Mesenchymal stem cell (in vitro differentiated cells and primary cell): ENCODE measurements at regions not wholly inside any gene's neighbourhood (a gene's known extent, or its start where the extent isn't known, plus 50 kb on each side); places are given as distances from the start of the nearest gene placed in this dataset.

Source experiments
- DNase-seq: peaks from one replicate; pipeline ENCODE4 v3.0.0-alpha.2; 2013
- H2AFZ ChIP-seq: one replicate; pipeline ENCODE4 v1.6.1; 2013; ENCODE audit warnings: low read depth, mild to moderate bottlenecking, control low read depth, inconsistent platforms, low read length, moderate library complexity
- H2AK5ac ChIP-seq: 2 replicates; pipeline ENCODE4 v1.6.1; 2013; ENCODE audit warnings: low read length, moderate library complexity, mild to moderate bottlenecking, inconsistent platforms; ENCODE audit not compliant: severe bottlenecking
- H2BK120ac ChIP-seq: one replicate; pipeline ENCODE4 v1.6.1; 2013; ENCODE audit warnings: low read depth, mild to moderate bottlenecking, inconsistent platforms, low read length, moderate library complexity
- H2BK12ac ChIP-seq, 2 experiments: one replicate each; pipeline ENCODE4 v1.6.1; 2013; ENCODE audit warnings: inconsistent platforms in 2 of 2, low read length in 2 of 2, mild to moderate bottlenecking in 2 of 2, moderate library complexity in 2 of 2, control low read depth in 1 of 2
- H2BK15ac ChIP-seq: one replicate; pipeline ENCODE4 v1.6.1; 2013; ENCODE audit warnings: mild to moderate bottlenecking, low read depth, inconsistent platforms; ENCODE audit not compliant: poor library complexity, severe bottlenecking
- H2BK5ac ChIP-seq: 2 replicates; pipeline ENCODE4 v1.6.1; 2013; ENCODE audit warnings: low read depth, mild to moderate bottlenecking, low read length, control low read depth, inconsistent platforms; ENCODE audit not compliant: poor library complexity, severe bottlenecking
- H3K14ac ChIP-seq, 2 experiments: one replicate each; pipeline ENCODE4 v1.6.1; 2013; ENCODE audit warnings: inconsistent platforms in 2 of 2, low read length in 2 of 2, control low read depth in 1 of 2, mild to moderate bottlenecking in 1 of 2, moderate library complexity in 1 of 2
- H3K18ac ChIP-seq, 2 experiments: one replicate each; pipeline ENCODE4 v1.6.1; 2013; ENCODE audit warnings: inconsistent platforms in 2 of 2, low read length in 2 of 2, control low read depth in 1 of 2, low read depth in 1 of 2, mild to moderate bottlenecking in 1 of 2
- H3K23ac ChIP-seq, 2 experiments: one replicate each; pipeline ENCODE4 v1.6.1; 2013; ENCODE audit warnings: inconsistent platforms in 2 of 2, low read length in 2 of 2, mild to moderate bottlenecking in 2 of 2, moderate library complexity in 2 of 2, control low read depth in 1 of 2
- H3K27ac ChIP-seq: 2 replicates; pipeline ENCODE4 v1.5.1; 2013; ENCODE audit warnings: mild to moderate bottlenecking, moderate library complexity, low read length, control low read depth, inconsistent platforms; ENCODE audit not compliant: poor library complexity, severe bottlenecking
- H3K27me3 ChIP-seq, 2 experiments: 2 replicates each; pipeline versions ENCODE4 v1.6.1 to v1.7.0; 2013; ENCODE audit warnings: low read length in 2 of 2, mild to moderate bottlenecking in 2 of 2, moderate library complexity in 2 of 2, control low read depth in 1 of 2, inconsistent platforms in 1 of 2; ENCODE audit not compliant: control insufficient read depth in 1 of 2, insufficient read depth in 1 of 2
- H3K36me3 ChIP-seq, 2 experiments: 2 replicates each; pipeline versions ENCODE4 v1.6.1 to v1.7.0; 2013; ENCODE audit warnings: low read length in 2 of 2, control low read depth in 1 of 2, inconsistent platforms in 1 of 2, low read depth in 1 of 2, mild to moderate bottlenecking in 1 of 2; ENCODE audit not compliant: insufficient read depth in 2 of 2, control insufficient read depth in 1 of 2
- H3K4ac ChIP-seq, 2 experiments: one replicate each; pipeline ENCODE4 v1.6.1; 2013; ENCODE audit warnings: inconsistent platforms in 2 of 2, low read length in 2 of 2, mild to moderate bottlenecking in 2 of 2, moderate library complexity in 2 of 2, control low read depth in 1 of 2, low read depth in 1 of 2
- H3K4me1 ChIP-seq: 2 replicates; pipeline ENCODE4 v1.6.1; 2013; ENCODE audit warnings: low read depth, low read length, control low read depth; ENCODE audit not compliant: control insufficient read depth, insufficient read depth
- H3K4me2 ChIP-seq: 2 replicates; pipeline ENCODE4 v1.6.1; 2013; ENCODE audit warnings: low read length, mild to moderate bottlenecking, inconsistent platforms; ENCODE audit not compliant: poor library complexity, severe bottlenecking
- H3K4me3 ChIP-seq, 2 experiments: 2 replicates each; pipeline versions ENCODE4 v1.5.1 to v1.7.0; 2013; ENCODE audit warnings: low read length in 2 of 2, mild to moderate bottlenecking in 2 of 2, control low read depth in 1 of 2, low read depth in 1 of 2; ENCODE audit not compliant: insufficient read depth in 1 of 2
- H3K79me1 ChIP-seq: replicated peaks from 2 replicates; pipeline ENCODE4 v1.6.1; 2013; ENCODE audit warnings: mild to moderate bottlenecking, control low read depth, low read length, inconsistent platforms; ENCODE audit not compliant: poor library complexity, severe bottlenecking
- H3K9ac ChIP-seq: 2 replicates; pipeline ENCODE4 v1.7.0; 2013; ENCODE audit warnings: mild to moderate bottlenecking, low read length, moderate library complexity
- H3K9me3 ChIP-seq: 2 replicates; pipeline ENCODE4 v1.7.0; 2013; ENCODE audit warnings: mild to moderate bottlenecking, low read length; ENCODE audit not compliant: control insufficient read depth
- H4K8ac ChIP-seq: one replicate; pipeline ENCODE4 v1.6.1; 2013; ENCODE audit warnings: inconsistent platforms, mild to moderate bottlenecking, low read length, moderate library complexity
- H4K91ac ChIP-seq: one replicate; pipeline ENCODE4 v1.6.1; 2013; ENCODE audit warnings: mild to moderate bottlenecking, low read length, inconsistent platforms
- WGBS: methylation state at CpG from one replicate; pipeline ENCODE4 v1.1.7; 2013; ENCODE audit warnings: mixed read lengths; 5-methylcytosine and 5-hydroxymethylcytosine counted together

DNA sequence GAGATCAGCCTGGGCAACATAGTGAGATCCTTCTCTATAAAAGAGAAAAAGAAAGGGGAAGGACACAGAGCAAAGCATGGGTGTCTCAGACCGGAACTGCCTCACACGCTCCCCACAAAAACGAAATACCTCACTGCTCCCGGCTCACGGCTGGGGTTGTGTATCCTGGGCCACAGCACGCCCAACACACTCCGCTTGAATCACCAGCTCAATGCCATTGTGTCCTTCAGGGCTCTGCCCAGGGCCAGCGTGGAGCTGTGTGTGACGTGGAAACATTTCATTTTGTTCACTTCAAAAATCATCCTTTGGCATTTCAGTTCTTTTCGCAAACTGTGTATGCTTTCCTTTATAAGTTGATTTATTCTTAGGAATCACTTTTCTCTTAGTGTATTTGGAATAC lies 279.5 kb downstream of the IRX1 start:
- Histone ChIP-seq H4K91ac (no peak overlapping the region), H3K4me1 (no peaks in the 10 kb centered on the region), H3K14ac (no peak overlapping the region), H3K79me1 (no peaks in the 10 kb centered on the region), H2BK5ac (no peak overlapping the region), H3K36me3 (no peaks in the 10 kb centered on the region), H3K27me3 (no peaks in the 10 kb centered on the region), H2AK5ac (no peak overlapping the region), H3K4me2 (no peak overlapping the region), H2BK12ac (no peak overlapping the region), H3K27ac (no peak overlapping the region), H3K23ac (no peak overlapping the region), H3K9me3 (peaks cover 20% of the 10 kb centered on the region), H3K9ac (no peak overlapping the region), H3K4me3 (no peak overlapping the region), H4K8ac (no peak overlapping the region), H2BK15ac (no peak overlapping the region), H3K18ac (no peak overlapping the region), H3K4ac (no peak overlapping the region), H2BK120ac (no peak overlapping the region), H2AFZ (no peak overlapping the region)
- 77% methylated on average over 8 of the region's 10 CpGs for WGBS
- no peak for DNase-seq

DNA sequence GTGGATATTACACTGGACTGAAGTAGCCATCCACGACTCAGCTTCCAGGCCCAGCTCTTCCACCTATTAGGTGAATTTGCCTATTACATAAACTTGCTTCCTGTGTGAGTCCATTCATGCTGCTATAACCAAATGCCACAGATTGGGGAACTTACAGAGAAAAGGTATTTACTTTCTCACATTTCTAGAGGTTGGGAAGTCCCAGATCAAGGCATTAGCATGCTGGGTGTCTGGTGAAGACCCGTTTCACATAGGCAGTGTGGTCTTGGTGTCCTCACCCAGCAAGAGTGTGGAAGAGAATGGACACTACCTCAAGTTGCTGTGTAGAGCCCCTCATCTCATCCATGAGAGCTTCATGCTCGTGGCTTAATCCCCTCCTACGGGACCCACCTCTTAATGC lies 282.6 kb downstream of the IRX1 start:
- H3K4ac ChIP-seq: no peak overlapping the region
- no peaks in the 10 kb centered on the region for H3K79me1 ChIP-seq
- no peak overlapping the region for H3K4me3 ChIP-seq
- 52% methylated on average over 3 of the region's 4 CpGs for WGBS
- H3K9ac ChIP-seq: no peak overlapping the region
- H3K36me3 ChIP-seq: no peaks in the 10 kb centered on the region
- H3K18ac ChIP-seq: no peak overlapping the region
- no peak overlapping the region for H3K14ac ChIP-seq
- H3K4me2 ChIP-seq: no peak overlapping the region
- H2AFZ ChIP-seq: no peak overlapping the region
- H3K4me1 ChIP-seq: no peaks in the 10 kb centered on the region
- no peak overlapping the region for H2BK15ac ChIP-seq
- no peak overlapping the region for H3K27ac ChIP-seq
- no peak overlapping the region for H2AK5ac ChIP-seq
- H4K91ac ChIP-seq: no peak overlapping the region
- H2BK5ac ChIP-seq: no peak overlapping the region
- peaks cover 13% of the 10 kb centered on the region for H3K9me3 ChIP-seq
- no peak overlapping the region for H3K23ac ChIP-seq
- no peak for DNase-seq
- no peaks in the 10 kb centered on the region for H3K27me3 ChIP-seq
- H4K8ac ChIP-seq: no peak overlapping the region
- H2BK120ac ChIP-seq: no peak overlapping the region
- H2BK12ac ChIP-seq: no peak overlapping the region

DNA sequence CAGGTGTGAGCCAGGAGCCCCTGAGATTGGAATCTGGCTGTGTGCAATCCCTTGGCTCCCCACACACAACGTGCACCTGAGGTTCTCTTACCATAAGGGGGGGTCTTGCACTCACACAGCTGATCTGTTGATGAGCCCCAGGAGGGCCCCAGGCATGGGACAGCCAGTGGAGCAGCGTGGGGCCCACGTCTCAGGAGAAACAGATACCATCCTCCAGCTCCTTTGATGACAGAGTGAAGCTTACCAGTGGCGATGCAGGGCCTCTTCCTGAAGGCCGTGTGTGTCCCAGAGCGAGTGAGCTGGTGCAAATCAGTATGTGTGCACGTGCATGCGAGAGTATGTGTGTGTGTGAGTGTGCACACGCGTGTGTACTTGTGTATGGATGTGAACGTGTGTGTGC lies 287.4 kb downstream of the IRX1 start:
- no peak overlapping the region for H3K4me2 ChIP-seq
- no peak overlapping the region for H3K27ac ChIP-seq
- H3K9me3 ChIP-seq: no peaks in the 10 kb centered on the region
- no peak overlapping the region for H2BK12ac ChIP-seq
- 70% methylated on average over 11 of the region's 11 CpGs for whole genome bisulfite sequencing
- H2BK5ac ChIP-seq: no peak overlapping the region
- no peaks in the 10 kb centered on the region for H3K4me1 ChIP-seq
- H4K8ac ChIP-seq: no peak overlapping the region
- no peak overlapping the region for H3K4me3 ChIP-seq
- H3K36me3 ChIP-seq: no peaks in the 10 kb centered on the region
- DNase-seq: no peak
- H2AK5ac ChIP-seq: no peak overlapping the region
- H3K23ac ChIP-seq: no peak overlapping the region
- no peaks in the 10 kb centered on the region for H3K27me3 ChIP-seq
- H3K14ac ChIP-seq: no peak overlapping the region
- H2AFZ ChIP-seq: no peak overlapping the region
- H2BK120ac ChIP-seq: no peak overlapping the region
- H2BK15ac ChIP-seq: no peak overlapping the region
- H3K4ac ChIP-seq: no peak overlapping the region
- H3K18ac ChIP-seq: no peak overlapping the region
- no peak overlapping the region for H4K91ac ChIP-seq
- no peak overlapping the region for H3K9ac ChIP-seq
- H3K79me1 ChIP-seq: no peaks in the 10 kb centered on the region

GRCh38 chr5:3886524-3887451 lies 291.2 kb downstream of the IRX1 start:
- H3K4me1 ChIP-seq: no peaks in the 10 kb centered on the region
- no peak overlapping the region for H2AFZ ChIP-seq
- no peak overlapping the region for H4K8ac ChIP-seq
- WGBS: 71% methylated on average over 3 of the region's 9 CpGs
- H3K9me3 ChIP-seq: peaks cover 6% of the 10 kb centered on the region
- no peak overlapping the region for H2BK5ac ChIP-seq
- no peak overlapping the region for H3K9ac ChIP-seq
- no peak overlapping the region for H3K23ac ChIP-seq
- H2BK12ac ChIP-seq: no peak overlapping the region
- no peak overlapping the region for H3K4me3 ChIP-seq
- H2AK5ac ChIP-seq: no peak overlapping the region
- H4K91ac ChIP-seq: no peak overlapping the region
- H2BK15ac ChIP-seq: no peak overlapping the region
- no peak overlapping the region for H3K4ac ChIP-seq
- H3K14ac ChIP-seq: no peak overlapping the region
- no peak overlapping the region for H3K4me2 ChIP-seq
- no peak overlapping the region for H3K27ac ChIP-seq
- no peak overlapping the region for H2BK120ac ChIP-seq
- H3K27me3 ChIP-seq: no peaks in the 10 kb centered on the region
- no peaks in the 10 kb centered on the region for H3K36me3 ChIP-seq
- no peaks in the 10 kb centered on the region for H3K79me1 ChIP-seq
- no peak overlapping the region for H3K18ac ChIP-seq
- DNase-seq: no peak
